ENCODE measurements at regions not wholly inside any gene's neighbourhood (a gene's known extent, or its start where the extent isn't known, plus 50 kb on each side); places are given as distances from the start of the nearest gene placed in this dataset.

GRCh38 chr2:151157000-151157735, 104.5 kb downstream of the RBM43 start:
- Histone ChIP-seq H3K4me1 (ENCODE audit: control insufficient read depth, insufficient read depth, low read length) (no peaks in the 10 kb centered on the region), H3K9me3 (ENCODE audit: control insufficient read depth, insufficient read depth, low read depth, low read length) (no peaks in the 10 kb centered on the region), H3K27me3 (ENCODE audit: control insufficient read depth, insufficient read depth, low read length) (no peaks in the 10 kb centered on the region), H3K27ac (ENCODE audit: low read length) (no peak overlapping the region), H3K36me3 (ENCODE audit: control insufficient read depth, insufficient read depth, low read length) (no peaks in the 10 kb centered on the region), H3K4me3 (ENCODE audit: low read depth in 2 of 2, low read length in 2 of 2) (no peak overlapping the region)
- ChIA-PET POLR2A (no interaction called here), CTCF (interaction anchor here (0.6 kb wide), 1 partner anchor 333 kb away, joined by 4 read pairs; no protein-coding TSS in a partner anchor)
- BruUV-seq (replicated peaks), result no TSS peak
- intact Hi-C loops (cut with micrococcal nuclease; ENCODE audit: unreplicated experiment) (no loop called here), in situ Hi-C loops (cut with HindIII; ENCODE audit: low pct_unique_long_range_greater_than_20kb, low sequenced_read_pairs) (no loop called here)
- no peak for TF ChIP-seq POLR2AphosphoS5 (IDR thresholded peaks at IDR 0.05; ENCODE audit: low read depth, low read length)
- no peak for TF ChIP-seq REST (IDR thresholded peaks at IDR 0.05; ENCODE audit: insufficient read depth in 1 of 2, low read depth in 2 of 2, low read length in 1 of 2)
- no peak for TF ChIP-seq TCF7L2 (IDR thresholded peaks at IDR 0.05; ENCODE audit: low read depth, low read length)
- no peak for TF ChIP-seq SIN3A (IDR thresholded peaks at IDR 0.05; ENCODE audit: borderline replicate concordance, insufficient read depth, low read depth, low read length)
- TF ChIP-seq CTCF (IDR thresholded peaks at IDR 0.05), result no peak
- DNase-seq (ENCODE audit: low read depth, low spot score) (no peak), ATAC-seq (no peak)

GRCh38 chr2:151156431-151156830, 105.2 kb downstream of the RBM43 start:
- H3K27ac ChIP-seq (ENCODE audit: low read length), result no peak overlapping the region
- TF ChIP-seq SIN3A (IDR thresholded peaks at IDR 0.05; ENCODE audit: borderline replicate concordance, insufficient read depth, low read depth, low read length) (no peak), TCF7L2 (IDR thresholded peaks at IDR 0.05; ENCODE audit: low read depth, low read length) (no peak), REST (IDR thresholded peaks at IDR 0.05; ENCODE audit: insufficient read depth in 1 of 2, low read depth in 2 of 2, low read length in 1 of 2) (no peak), POLR2AphosphoS5 (IDR thresholded peaks at IDR 0.05; ENCODE audit: low read depth, low read length) (no peak), CTCF (IDR thresholded peaks at IDR 0.05) (no peak)
- in situ Hi-C loops (cut with HindIII; ENCODE audit: low pct_unique_long_range_greater_than_20kb, low sequenced_read_pairs) (no loop called here), intact Hi-C loops (cut with micrococcal nuclease; ENCODE audit: unreplicated experiment) (no loop called here)
- H3K4me3 ChIP-seq (ENCODE audit: low read depth in 2 of 2, low read length in 2 of 2), result no peak overlapping the region
- ATAC-seq (no peak), DNase-seq (ENCODE audit: low read depth, low spot score) (no peak)
- H3K4me1 ChIP-seq (ENCODE audit: control insufficient read depth, insufficient read depth, low read length), result no peaks in the 10 kb centered on the region
- ChIA-PET CTCF (interaction anchor here (0.6 kb wide), 1 partner anchor 333 kb away, joined by 4 read pairs; no protein-coding TSS in a partner anchor), POLR2A (no interaction called here)
- no peaks in the 10 kb centered on the region for H3K27me3 ChIP-seq (ENCODE audit: control insufficient read depth, insufficient read depth, low read length)
- H3K36me3 ChIP-seq (ENCODE audit: control insufficient read depth, insufficient read depth, low read length), result no peaks in the 10 kb centered on the region
- no TSS peak for BruUV-seq (replicated peaks)
- H3K9me3 ChIP-seq (ENCODE audit: control insufficient read depth, insufficient read depth, low read depth, low read length), result no peaks in the 10 kb centered on the region
